ENCODE measurements at regions not wholly inside any gene's neighbourhood (a gene's known extent, or its start where the extent isn't known, plus 50 kb on each side); places are given as distances from the start of the nearest gene placed in this dataset.

DNA sequence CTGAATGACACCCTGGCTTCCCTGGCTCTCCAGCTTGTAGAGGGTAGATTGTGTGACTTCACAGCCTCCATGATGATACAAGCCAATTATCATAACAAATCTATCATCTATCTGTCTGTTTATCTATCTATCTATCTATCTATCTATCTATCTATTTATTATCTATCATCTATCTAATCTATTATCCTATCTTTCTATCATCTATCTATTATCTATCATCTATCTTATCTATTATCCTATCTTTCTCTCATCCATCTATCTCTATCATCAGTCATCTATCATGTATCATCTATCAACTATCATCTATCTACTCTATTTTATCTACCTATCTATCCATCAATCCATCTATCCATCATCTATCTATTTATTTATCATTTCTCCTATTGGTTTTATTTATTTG, 361.8 kb downstream of the RNF144A start:
- TF ChIP-seq, protein P1, sequence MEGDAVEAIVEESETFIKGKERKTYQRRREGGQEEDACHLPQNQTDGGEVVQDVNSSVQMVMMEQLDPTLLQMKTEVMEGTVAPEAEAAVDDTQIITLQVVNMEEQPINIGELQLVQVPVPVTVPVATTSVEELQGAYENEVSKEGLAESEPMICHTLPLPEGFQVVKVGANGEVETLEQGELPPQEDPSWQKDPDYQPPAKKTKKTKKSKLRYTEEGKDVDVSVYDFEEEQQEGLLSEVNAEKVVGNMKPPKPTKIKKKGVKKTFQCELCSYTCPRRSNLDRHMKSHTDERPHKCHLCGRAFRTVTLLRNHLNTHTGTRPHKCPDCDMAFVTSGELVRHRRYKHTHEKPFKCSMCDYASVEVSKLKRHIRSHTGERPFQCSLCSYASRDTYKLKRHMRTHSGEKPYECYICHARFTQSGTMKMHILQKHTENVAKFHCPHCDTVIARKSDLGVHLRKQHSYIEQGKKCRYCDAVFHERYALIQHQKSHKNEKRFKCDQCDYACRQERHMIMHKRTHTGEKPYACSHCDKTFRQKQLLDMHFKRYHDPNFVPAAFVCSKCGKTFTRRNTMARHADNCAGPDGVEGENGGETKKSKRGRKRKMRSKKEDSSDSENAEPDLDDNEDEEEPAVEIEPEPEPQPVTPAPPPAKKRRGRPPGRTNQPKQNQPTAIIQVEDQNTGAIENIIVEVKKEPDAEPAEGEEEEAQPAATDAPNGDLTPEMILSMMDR (IDR thresholded peaks at IDR 0.05), result no peak
- no peak for TF ChIP-seq POLR2A (IDR thresholded peaks at IDR 0.05)
- TF ChIP-seq POLR2AphosphoS5 (IDR thresholded peaks at IDR 0.05), result no peak
- no peak for TF ChIP-seq EP300 (IDR thresholded peaks at IDR 0.05; ENCODE audit: low read depth)
